MCF 10A (cell line): ENCODE measurements at regions not wholly inside any gene's neighbourhood (a gene's known extent, or its start where the extent isn't known, plus 50 kb on each side); places are given as distances from the start of the nearest gene placed in this dataset.
A peak's percentile ranks its signal among the peaks of the same experiment; 100 is the strongest.
"Not testable (repeated sequence)": the region's sequence is repeated elsewhere in the genome, so short reads cannot be mapped to it uniquely, and the experiment has no call there.

Experiments
- BruUV-seq: library from RNA; stranded (reverse); fragments of 400-500 nt; replicated peaks from 2 replicates; lab custom pipeline; 2021; lab: Mats Ljungman, UMichigan
- CTCF ChIA-PET: fragments of 300-600 bp; sonication (Branson Sonifier 250); formaldehyde crosslinking; extraction: SDS; loops from one replicate; lab custom pipeline; 2021; ENCODE audit warnings: antibody characterized with exemption, inconsistent platforms; lab: Yijun Ruan, JAX
- POLR2A ChIA-PET: fragments of 300-600, 350-650 bp; sonication (Branson Sonifier 250); formaldehyde crosslinking; extraction: SDS; loops from one replicate; lab custom pipeline; 2020; ENCODE audit warnings: antibody characterized with exemption, inconsistent platforms; lab: Yijun Ruan, JAX
- DNase-seq: peaks from one replicate; pipeline ENCODE4 v3.0.0-alpha.2; 2018; ENCODE audit not compliant: unreplicated experiment
- H3K27ac Mint-ChIP-seq: one replicate; pipeline ENCODE4 v1.8.0; 2022; ENCODE audit warnings: mild to moderate bottlenecking, low read depth, mixed read lengths; ENCODE audit not compliant: unreplicated experiment
- H3K27me3 Mint-ChIP-seq: one replicate; pipeline ENCODE4 v1.8.0; 2022; ENCODE audit warnings: mixed read lengths; ENCODE audit not compliant: insufficient read depth, unreplicated experiment
- H3K36me3 Mint-ChIP-seq: one replicate; pipeline ENCODE4 v1.8.0; 2022; ENCODE audit warnings: mild to moderate bottlenecking, moderate library complexity, mixed read lengths; ENCODE audit not compliant: insufficient read depth, unreplicated experiment
- H3K4me1 Mint-ChIP-seq: one replicate; pipeline ENCODE4 v1.8.0; 2022; ENCODE audit warnings: mixed read lengths; ENCODE audit not compliant: insufficient read depth, unreplicated experiment
- H3K4me3 Mint-ChIP-seq: one replicate; pipeline ENCODE4 v1.8.0; 2022; ENCODE audit warnings: mild to moderate bottlenecking, moderate library complexity, mixed read lengths; ENCODE audit not compliant: unreplicated experiment
- H3K9me3 Mint-ChIP-seq: one replicate; pipeline ENCODE4 v1.8.0; 2022; ENCODE audit warnings: mixed read lengths; ENCODE audit not compliant: unreplicated experiment
- intact Hi-C: fragments of 100-400 bp; cut with micrococcal nuclease; formaldehyde crosslinking; loops from 2 replicates; pipeline ENCODE4 v1.14.1; 2022
- TF ChIP-seq, protein P1 (sequence below): fragments of 200-600 bp; IDR thresholded peaks from one replicate; pipeline ENCODE4 v1.8.0; 2022; ENCODE audit warnings: antibody characterized with exemption, mild to moderate bottlenecking; ENCODE audit not compliant: unreplicated experiment

DNA sequence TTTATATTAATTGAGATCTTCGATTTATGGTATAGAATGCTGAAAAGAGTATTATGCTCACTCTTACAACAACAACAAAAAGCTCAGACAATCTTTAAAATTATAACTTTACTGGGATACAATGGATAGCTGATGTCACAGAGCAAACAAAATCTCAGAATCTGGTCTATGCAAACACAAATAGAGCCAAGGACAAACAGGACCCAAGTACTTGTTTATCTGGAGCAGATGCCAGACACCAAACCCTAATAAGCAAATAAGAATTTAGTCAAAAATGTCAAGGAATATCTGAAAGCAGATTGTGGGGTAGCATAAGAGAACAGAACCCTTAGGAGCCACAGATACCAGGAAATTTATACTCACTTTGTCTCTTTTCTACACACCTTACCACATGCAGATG lies 302.2 kb downstream of the CGGBP1 start:
- intact Hi-C loops = no loop called here
- BruUV-seq = no TSS peak
- H3K9me3 Mint-ChIP-seq = peaks cover 8% of the 10 kb centered on the region
- TF ChIP-seq, protein P1, sequence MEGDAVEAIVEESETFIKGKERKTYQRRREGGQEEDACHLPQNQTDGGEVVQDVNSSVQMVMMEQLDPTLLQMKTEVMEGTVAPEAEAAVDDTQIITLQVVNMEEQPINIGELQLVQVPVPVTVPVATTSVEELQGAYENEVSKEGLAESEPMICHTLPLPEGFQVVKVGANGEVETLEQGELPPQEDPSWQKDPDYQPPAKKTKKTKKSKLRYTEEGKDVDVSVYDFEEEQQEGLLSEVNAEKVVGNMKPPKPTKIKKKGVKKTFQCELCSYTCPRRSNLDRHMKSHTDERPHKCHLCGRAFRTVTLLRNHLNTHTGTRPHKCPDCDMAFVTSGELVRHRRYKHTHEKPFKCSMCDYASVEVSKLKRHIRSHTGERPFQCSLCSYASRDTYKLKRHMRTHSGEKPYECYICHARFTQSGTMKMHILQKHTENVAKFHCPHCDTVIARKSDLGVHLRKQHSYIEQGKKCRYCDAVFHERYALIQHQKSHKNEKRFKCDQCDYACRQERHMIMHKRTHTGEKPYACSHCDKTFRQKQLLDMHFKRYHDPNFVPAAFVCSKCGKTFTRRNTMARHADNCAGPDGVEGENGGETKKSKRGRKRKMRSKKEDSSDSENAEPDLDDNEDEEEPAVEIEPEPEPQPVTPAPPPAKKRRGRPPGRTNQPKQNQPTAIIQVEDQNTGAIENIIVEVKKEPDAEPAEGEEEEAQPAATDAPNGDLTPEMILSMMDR = no peak
- ChIA-PET CTCF (no interaction called here), POLR2A (no interaction called here)
- H3K36me3 Mint-ChIP-seq = no peaks in the 10 kb centered on the region
- H3K4me3 Mint-ChIP-seq = no peak overlapping the region
- no peaks in the 10 kb centered on the region for H3K4me1 Mint-ChIP-seq
- H3K27ac Mint-ChIP-seq = no peak overlapping the region
- no peak for DNase-seq
- no peaks in the 10 kb centered on the region for H3K27me3 Mint-ChIP-seq

DNA sequence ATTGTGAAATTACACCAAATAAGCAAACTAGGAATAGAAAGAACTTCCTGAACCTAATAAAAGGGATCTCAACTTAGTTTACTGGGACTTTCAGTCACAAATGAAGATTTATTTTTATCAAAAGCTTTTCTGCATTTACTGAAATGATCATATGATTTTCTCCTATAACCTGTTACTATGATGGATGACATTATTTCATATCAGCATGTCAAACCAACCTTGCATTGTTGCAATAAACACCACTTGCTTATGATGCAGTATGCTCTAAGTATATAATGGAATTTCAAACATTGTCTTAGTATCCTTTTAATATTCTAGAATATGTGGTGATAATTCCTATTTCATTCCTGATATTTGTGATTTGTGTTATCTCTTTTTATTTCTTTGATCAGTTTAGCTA lies 303.0 kb downstream of the CGGBP1 start:
- no TSS peak for BruUV-seq
- POLR2A ChIA-PET = no interaction called here
- Mint-ChIP-seq H3K9me3 (peaks cover 16% of the 10 kb centered on the region), H3K4me1 (no peaks in the 10 kb centered on the region), H3K27ac (no peak overlapping the region), H3K4me3 (no peak overlapping the region), H3K27me3 (no peaks in the 10 kb centered on the region), H3K36me3 (no peaks in the 10 kb centered on the region)
- intact Hi-C loops = no loop called here
- TF ChIP-seq, protein P1 = no peak
- DNase-seq = no peak
- CTCF ChIA-PET = no interaction called here

DNA sequence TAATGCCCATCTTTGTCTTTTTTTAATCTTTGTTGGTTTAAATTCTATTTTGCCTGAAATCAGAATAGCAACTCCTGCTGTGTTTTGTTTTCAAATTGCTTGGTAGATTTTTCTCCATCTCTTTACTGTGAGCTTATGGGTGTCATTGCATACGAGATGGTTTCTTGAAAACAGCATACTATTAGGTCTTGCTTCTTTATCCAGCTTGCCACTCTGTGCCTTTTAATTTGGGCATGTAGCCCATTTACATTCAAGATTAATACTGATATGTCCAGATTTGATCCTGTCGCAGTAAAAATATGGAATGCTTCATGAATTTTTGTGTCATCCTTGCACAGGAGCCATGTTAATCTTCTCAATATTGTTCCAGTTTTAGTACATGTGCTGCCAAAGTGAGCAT lies 316.6 kb downstream of the CGGBP1 start:
- Mint-ChIP-seq H3K27me3 (no peaks in the 10 kb centered on the region), H3K36me3 (no peaks in the 10 kb centered on the region), H3K4me3 (no peak overlapping the region), H3K4me1 (peaks cover 7% of the 10 kb centered on the region), H3K9me3 (peaks cover 8% of the 10 kb centered on the region), H3K27ac (no peak overlapping the region)
- BruUV-seq = no TSS peak
- TF ChIP-seq, protein P1 = no peak
- ChIA-PET POLR2A (no interaction called here), CTCF (interaction anchor here (1.2 kb wide), 1 partner anchor 18 kb away, joined by 3 read pairs; no protein-coding TSS in a partner anchor)
- DNase-seq = no peak
- intact Hi-C loops = no loop called here

DNA sequence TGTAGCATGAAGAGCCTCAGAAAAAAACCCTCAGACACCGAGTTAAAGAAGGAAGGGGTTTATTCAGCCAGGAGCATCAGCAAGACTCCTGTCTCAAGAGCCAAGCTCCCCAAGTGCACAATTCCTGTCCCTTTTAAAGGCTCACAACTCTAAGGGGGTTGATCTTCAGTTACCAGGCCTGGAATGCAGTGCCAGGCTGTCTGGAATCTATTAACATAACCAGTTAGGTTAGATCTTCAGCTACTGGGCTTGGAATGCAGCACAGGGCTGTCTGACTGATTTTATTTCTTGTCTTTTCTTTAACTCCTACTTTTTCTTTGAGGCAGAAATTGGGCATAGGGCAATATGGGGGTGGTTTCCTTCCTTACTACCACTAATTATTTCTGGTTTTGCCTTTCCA lies 317.9 kb downstream of the CGGBP1 start:
- BruUV-seq, H3K27me3 Mint-ChIP-seq, H3K36me3 Mint-ChIP-seq, POLR2A ChIA-PET, H3K9me3 Mint-ChIP-seq, DNase-seq, intact Hi-C loops, H3K27ac Mint-ChIP-seq, H3K4me1 Mint-ChIP-seq, H3K4me3 Mint-ChIP-seq: not testable (repeated sequence)
- CTCF ChIA-PET = interaction anchor here (0.6 kb wide), 1 partner anchor 562 kb away, joined by 3 read pairs; no protein-coding TSS in a partner anchor

DNA sequence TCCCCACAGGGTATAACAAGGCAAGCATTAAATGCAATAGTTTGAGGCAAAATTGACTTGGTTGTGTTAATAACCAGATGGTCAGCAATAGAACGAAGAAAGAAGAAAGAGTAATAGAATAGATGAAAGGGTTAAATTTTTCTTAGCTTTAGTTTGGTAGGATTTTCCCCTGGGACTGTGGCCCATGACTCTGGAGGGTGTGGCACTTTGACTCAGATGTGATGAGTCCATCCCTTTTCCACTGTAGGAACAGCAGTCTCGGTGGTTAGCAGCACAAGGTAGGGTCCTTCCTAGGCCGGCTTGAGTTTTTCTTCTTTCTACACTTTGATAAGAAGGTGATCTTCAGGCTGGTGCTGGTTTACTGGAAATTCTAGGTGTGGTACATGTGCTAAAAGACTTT lies 321.0 kb downstream of the CGGBP1 start:
- H3K36me3 Mint-ChIP-seq, H3K4me1 Mint-ChIP-seq, H3K9me3 Mint-ChIP-seq, H3K27me3 Mint-ChIP-seq, BruUV-seq, H3K27ac Mint-ChIP-seq, intact Hi-C loops, H3K4me3 Mint-ChIP-seq: not testable (repeated sequence)
- DNase-seq = peak; percentile 39
- CTCF ChIA-PET = interaction anchor here (0.8 kb wide), 1 partner anchor 647 kb away, joined by 3 read pairs; no protein-coding TSS in a partner anchor
- POLR2A ChIA-PET = interaction anchor here (0.6 kb wide), 1 partner anchor 318 kb away, joined by 3 read pairs; no protein-coding TSS in a partner anchor
